SH-SY5Y (cell line): ENCODE measurements at regions not wholly inside any gene's neighbourhood (a gene's known extent, or its start where the extent isn't known, plus 50 kb on each side); places are given as distances from the start of the nearest gene placed in this dataset.

Experiments used
- GATA2 ChIP-seq: IDR thresholded peaks from 2 replicates; pipeline ENCODE4 v1.6.1; 2011; ENCODE audit warnings: mild to moderate bottlenecking, low read depth, low read length
- GATA3 ChIP-seq: IDR thresholded peaks from 2 replicates; pipeline ENCODE4 v1.6.1; 2011; ENCODE audit warnings: low read depth, mild to moderate bottlenecking, low read length, moderate library complexity

DNA sequence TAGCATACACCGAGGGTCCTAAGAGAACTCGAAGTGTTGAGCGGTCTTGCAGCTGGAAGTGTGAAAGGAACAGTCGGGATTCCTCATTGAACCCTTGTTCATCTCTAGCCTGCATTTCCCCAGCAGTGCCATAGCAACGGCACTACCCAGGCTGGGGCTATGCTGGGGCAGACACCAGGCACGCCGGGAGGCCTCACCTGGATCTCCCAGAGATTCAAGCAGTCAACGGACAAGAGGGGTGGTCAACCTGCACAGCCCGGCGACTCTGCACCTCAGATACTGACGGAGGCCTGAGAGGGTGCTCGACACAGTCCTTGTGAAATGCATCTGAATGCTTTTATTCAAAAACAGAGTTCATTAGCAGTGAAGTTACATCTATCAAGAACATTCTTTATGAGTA, 604.2 kb downstream of the GALR1 start:
- TF ChIP-seq GATA2 (no peak), GATA3 (no peak)
